ENCODE measurements at regions not wholly inside any gene's neighbourhood (a gene's known extent, or its start where the extent isn't known, plus 50 kb on each side); places are given as distances from the start of the nearest gene placed in this dataset.

DNA sequence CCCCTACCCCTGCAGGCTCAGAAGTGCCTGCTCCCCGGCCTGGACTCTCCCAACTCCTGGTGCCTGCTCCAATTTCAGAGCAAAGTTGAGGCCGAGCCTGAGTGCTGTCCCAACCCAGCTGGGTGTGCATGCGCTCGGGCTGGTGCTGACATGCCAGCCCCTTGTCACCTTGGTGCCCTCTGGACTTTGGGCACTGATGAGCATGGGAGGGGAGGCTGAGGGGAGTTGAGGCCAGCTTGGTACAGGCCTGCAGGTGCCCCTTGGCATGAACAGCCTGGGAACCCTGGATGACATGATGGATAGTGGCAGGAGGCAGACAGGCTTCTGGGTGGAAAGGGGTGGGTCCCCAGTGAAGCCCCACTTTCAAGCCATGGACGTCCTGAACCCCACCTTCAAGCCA, 366.1 kb upstream of the NEGR1 start:
- DNase-seq (ENCODE audit: low spot score) = no peak

- DNase-seq (ENCODE audit: low spot score) = no peak
These were observed 360.8 kb upstream of the NEGR1 start for GRCh38 chr1:72643142-72643541.

- DNase-seq (ENCODE audit: low spot score) = no peak
These were observed 355.3 kb upstream of the NEGR1 start for GRCh38 chr1:72637593-72637992.

- no peak for DNase-seq (ENCODE audit: low spot score)
These were observed 354.3 kb upstream of the NEGR1 start for GRCh38 chr1:72636631-72637030.

- no peak for DNase-seq (ENCODE audit: low spot score)
These were observed 353.4 kb upstream of the NEGR1 start for GRCh38 chr1:72635719-72636118.

GRCh38 chr1:72634946-72635345, 352.6 kb upstream of the NEGR1 start:
- no peak for DNase-seq (ENCODE audit: low spot score)

DNA sequence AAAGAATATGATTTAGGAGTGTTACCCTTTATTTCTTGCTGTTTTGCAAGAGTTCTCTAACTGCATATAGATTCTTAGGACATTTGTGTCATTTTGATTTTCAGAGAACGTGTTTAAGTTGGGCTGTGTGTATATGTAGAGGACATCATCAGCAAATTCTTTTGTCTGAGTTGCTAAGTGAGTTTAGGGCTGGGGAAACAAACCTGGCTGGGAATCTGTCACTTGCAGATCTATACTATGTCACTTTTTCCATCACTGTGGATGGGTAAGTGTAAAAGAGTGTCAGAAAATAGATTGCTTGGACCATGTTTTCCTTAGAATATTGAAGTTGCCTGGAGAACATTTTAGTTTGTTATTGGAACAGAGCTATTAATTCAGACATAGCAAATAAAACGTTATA, 349.1 kb upstream of the NEGR1 start:
- DNase-seq (ENCODE audit: low spot score) = no peak

DNA sequence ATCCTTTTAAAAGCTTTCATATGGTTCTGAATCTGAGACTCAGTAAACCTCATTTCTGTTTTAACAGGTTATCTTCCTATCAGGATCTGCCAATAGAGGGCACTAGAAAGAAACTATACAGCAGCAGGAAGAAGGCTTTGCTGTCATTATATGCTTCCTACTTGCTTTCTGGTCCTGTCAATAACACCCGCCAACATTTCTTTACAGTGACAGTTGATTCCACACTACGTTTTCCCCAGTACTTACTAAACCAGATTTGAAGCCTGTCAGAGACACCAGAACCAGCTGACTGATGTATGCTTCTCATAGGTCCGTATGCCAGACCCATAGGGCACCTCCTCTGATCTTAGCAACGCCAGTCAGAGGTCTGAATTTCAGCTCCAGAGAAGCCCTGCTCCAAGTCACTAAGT, 341.0 kb upstream of the NEGR1 start:
- DNase-seq (ENCODE audit: low spot score) = peak; percentile 41

GRCh38 chr1:72620453-72620852, 338.1 kb upstream of the NEGR1 start:
- no peak for DNase-seq (ENCODE audit: low spot score)

DNA sequence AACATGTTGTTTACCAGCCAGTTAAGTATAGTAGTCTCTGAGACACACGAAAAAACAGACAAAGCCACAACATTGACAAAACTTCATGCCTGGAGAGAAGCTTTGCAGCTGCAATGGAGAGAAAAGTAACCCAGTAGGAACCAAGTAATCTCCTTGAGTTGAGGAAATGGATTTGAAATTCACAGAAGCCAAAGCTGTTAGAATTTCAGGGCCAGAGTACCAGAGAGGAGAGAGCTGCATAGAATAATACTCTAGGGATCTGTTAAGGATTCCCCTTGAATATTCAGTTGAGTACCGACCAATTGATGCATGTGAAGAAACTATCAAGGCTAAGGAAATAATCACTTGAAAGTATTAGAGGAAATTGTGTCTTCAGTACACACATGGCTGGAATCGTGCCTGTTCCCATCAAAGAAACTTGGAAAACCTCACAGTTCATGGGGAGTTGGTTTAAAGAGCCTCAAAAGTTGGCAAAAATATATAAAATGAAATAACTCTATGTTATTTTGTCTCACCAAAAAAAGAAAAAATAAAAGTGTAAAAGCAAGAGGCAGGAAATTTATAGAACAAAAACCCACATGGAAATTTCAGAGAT, 324.0 kb upstream of the NEGR1 start:
- no peak for DNase-seq (ENCODE audit: low spot score)

DNA sequence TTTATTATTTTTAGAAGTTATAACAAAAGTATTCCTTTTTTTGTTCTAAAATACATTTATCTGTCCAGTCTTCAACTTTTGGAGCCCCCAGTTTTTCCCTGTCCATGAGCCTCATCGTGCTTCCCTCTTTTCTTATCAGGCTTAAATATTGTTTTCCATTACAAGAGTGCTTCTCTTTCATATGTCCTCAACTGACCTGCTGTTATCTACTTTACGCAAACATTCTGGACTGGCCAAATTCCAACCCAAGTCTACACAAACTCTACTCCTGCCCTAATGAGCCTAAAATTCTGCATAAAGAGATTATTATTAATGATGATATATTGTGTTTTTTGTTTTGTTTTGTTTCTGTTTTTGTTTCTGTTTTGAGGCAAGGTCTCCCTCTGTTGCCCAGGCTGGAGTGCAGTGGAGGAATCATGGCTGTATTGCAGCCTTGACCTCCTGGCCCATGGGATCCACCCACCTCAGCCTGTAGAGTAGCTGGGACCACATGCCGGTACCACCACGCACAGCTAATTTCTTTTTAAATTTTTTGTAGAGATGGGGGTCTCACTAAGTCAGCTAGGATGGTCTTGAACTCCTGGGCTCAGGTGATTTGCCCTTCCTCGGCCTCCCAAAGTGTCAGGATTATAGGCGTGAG, 318.8 kb upstream of the NEGR1 start:
- no peak for DNase-seq (ENCODE audit: low spot score)

- DNase-seq (ENCODE audit: low spot score) = no peak
These were observed 303.8 kb upstream of the NEGR1 start for GRCh38 chr1:72586023-72586685.

- no peak for DNase-seq (ENCODE audit: low spot score)
These were observed 297.3 kb upstream of the NEGR1 start for GRCh38 chr1:72579629-72580028.

DNA sequence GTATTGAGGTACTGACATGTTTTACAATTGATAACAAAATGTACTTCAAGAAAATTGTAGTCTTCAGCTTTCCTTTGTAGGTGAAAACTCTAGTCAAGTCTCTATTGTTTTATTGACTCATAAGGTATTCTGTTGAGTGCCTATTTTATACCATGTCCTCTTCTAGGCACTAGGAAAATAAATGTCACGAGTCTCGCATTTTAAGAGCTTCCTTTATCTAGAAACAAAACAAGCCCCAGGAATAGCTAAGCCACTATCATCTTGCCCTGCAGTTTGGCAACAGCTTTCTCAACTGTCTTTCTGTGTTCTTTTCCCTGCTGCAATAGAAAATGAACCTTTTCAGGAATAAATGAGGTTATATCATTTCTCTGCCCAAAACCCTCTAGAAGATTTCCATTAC, 288.5 kb upstream of the NEGR1 start:
- DNase-seq (ENCODE audit: low spot score) = no peak

GRCh38 chr1:72568113-72568512, 285.8 kb upstream of the NEGR1 start:
- DNase-seq (ENCODE audit: low spot score) = no peak

GRCh38 chr1:72567521-72567920, 285.2 kb upstream of the NEGR1 start:
- no peak for DNase-seq (ENCODE audit: low spot score)

DNA sequence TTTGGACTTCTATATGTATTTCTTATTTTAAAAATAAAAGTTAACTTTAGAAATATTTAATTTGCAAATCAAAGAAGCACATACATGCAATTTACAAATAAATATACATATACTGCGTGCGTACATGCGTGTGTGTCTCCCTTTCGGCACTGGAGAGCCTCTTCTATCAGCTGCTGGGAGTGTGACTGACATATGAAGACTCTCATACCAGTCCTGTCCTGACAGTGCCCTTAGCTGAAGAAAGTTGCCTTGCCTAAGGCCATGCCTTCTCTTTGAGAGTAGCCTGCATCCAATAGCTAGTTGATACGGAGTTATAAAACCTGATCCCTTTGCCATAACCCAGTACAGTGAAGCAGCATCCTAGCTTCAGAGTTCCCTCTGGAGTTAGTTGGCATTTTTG, 282.4 kb upstream of the NEGR1 start:
- DNase-seq (ENCODE audit: low spot score) = no peak

DNA sequence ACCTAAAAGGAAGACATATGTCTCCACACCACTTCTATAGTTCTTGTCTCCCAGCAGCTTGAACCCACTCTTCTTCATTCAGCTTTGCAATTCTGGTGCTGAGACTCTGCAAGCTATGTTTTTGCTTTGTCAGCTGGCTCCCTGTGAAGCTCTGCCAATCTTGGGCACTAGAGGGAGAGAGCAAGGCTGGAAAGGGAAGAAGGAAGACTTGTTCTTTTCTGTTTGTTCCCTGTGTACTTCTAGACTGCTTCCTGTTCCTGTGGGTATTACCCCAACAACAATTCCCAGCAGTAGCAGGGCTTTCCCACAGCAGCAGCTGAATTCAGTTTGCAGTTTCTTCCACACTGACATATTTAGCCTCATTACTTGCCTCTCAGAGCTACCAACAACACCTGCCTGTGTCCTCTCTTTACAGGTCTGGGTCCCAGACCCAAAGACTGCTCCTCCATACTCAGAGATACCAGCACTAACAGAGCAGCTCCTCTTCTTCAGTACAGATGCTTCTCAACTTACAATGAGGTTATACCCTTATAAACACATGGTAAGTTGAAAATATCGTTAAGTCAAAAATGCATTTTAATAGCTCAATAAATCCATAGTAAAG, 275.2 kb upstream of the NEGR1 start:
- peak; percentile 17 for DNase-seq (ENCODE audit: low spot score)

DNA sequence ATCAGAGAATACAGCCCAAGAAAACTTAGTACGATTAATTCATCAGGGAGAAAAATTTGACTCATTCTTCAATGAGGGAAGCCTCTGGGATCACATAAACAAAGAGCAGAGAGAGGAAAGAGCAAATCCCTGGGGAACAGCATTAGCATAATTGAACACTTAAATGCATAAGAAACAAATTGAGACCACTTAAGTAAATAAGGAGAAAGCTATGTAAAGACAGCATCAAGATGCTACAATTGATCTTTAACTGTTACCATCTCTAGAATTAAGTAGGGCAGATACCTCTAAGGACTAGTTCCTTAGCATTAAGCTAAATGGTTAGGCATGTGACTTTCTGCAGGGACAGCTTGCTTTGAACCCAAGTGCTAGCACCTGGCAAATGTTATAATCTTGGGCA, 265.1 kb upstream of the NEGR1 start:
- no peak for DNase-seq (ENCODE audit: low spot score)

GRCh38 chr1:72540674-72541073, 258.3 kb upstream of the NEGR1 start:
- no peak for DNase-seq (ENCODE audit: low spot score)

- DNase-seq (ENCODE audit: low spot score) = no peak
These were observed 253.1 kb upstream of the NEGR1 start for GRCh38 chr1:72535470-72535869.

DNA sequence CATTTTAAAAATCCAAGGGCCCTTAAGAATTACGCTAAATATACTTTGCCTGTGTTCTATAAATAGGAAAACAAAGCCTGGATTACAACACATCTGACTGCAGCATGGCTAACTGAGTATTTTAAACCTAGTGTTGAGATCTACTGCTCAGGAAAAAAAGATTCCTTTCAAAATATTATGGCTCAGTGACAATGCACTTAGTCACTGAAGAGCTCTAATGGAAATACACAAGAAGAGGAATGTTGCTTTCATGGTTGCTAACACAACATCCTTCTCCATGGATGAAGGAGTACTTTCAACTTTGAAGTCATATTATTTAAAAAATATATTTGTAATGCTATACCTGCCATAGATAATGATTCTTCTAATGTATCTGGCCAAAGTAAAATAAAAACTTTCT, 248.3 kb upstream of the NEGR1 start:
- no peak for DNase-seq (ENCODE audit: low spot score)

GRCh38 chr1:72526926-72527325, 244.6 kb upstream of the NEGR1 start:
- DNase-seq (ENCODE audit: low spot score) = no peak

Data from iPS-NIHi11 (cell line).